ENCODE measurements at regions not wholly inside any gene's neighbourhood (a gene's known extent, or its start where the extent isn't known, plus 50 kb on each side); places are given as distances from the start of the nearest gene placed in this dataset.
"Not testable (repeated sequence)": the region's sequence is repeated elsewhere in the genome, so short reads cannot be mapped to it uniquely, and the experiment has no call there.

DNA sequence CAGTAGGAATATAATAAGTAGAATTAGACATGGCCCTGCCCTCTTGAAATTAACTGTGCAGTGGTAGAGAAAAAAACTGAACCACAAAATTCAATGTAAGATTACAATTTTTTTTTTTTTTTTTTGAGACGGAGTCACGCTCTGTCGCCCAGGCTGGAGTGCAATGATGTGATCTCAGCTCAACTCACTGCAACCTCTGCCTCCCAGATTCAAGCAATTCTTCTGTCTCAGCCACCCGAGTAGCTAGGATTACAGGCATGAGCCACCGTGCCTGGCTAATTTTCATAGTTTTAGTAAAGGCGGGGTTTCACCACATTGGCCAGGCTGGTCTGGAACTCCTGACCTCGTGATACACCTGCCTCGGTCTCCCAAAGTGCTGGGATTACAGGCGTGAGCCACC lies 864.3 kb downstream of the EFNB2 start:
- not testable (repeated sequence) for TF ChIP-seq CTCF, POLR2A (IDR thresholded peaks at IDR 0.05)

All from thyroid gland (tissue), 4 donors.